Cerebellar cortex (tissue), 1 donor: ENCODE measurements at regions not wholly inside any gene's neighbourhood (a gene's known extent, or its start where the extent isn't known, plus 50 kb on each side); places are given as distances from the start of the nearest gene placed in this dataset.
"Not testable (repeated sequence)": the region's sequence is repeated elsewhere in the genome, so short reads cannot be mapped to it uniquely, and the experiment has no call there.

Experiments
- DNase-seq: peaks from one replicate; pipeline ENCODE4 v3.0.0-alpha.2; 2015; ENCODE audit warnings: low spot score

- DNase-seq: no peak
These were observed 170.8 kb upstream of the MSX2 start for GRCh38 chr5:174553556-174553955.

GRCh38 chr5:174555726-174556125 lies 168.7 kb upstream of the MSX2 start:
- DNase-seq: no peak

- no peak for DNase-seq
These were observed 167.6 kb upstream of the MSX2 start for GRCh38 chr5:174556756-174557155.

DNA sequence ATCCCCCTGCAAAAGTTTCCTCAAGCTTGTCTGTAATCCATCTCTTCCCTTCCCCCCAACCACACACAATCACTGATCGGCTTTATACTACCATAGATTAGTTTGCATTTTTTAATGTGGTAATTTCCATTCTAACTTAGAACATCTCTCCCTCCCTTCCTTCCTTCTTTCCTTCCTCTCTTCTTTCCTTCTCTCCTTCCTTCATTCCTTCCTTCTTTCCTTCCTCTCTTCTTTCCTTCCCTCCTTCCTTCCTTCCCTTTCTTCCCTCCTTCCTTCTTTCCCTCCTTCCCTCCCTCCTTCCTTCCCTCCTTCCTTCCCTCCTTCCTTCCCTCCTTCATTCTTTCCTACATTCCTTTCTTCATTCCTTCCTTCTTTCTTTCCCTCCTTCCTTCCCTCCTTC lies 166.2 kb upstream of the MSX2 start:
- no peak for DNase-seq

- no peak for DNase-seq
These were observed 165.2 kb upstream of the MSX2 start for GRCh38 chr5:174559141-174559540.

- no peak for DNase-seq
These were observed 164.8 kb upstream of the MSX2 start for GRCh38 chr5:174559566-174560090.

GRCh38 chr5:174560861-174561260 lies 163.5 kb upstream of the MSX2 start:
- no peak for DNase-seq

DNA sequence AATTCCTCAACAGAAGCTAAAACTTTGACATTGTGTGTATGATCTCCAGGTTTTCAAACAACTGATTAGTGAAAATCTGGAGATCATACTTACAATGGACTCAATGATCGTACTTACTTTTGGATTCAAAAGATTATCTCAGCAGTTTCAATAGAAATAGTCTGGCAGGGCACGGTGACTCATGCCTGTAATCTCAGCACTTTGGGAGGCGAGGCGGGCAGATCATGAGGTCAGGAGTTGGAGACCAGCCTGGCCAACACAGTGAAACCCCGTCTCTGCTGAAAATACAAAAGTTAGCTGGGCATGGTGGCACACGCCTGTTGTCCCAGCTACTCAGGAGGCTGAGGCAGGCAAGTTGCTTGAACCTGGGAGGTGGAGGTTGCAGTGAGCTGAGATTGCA lies 161.3 kb upstream of the MSX2 start:
- not testable (repeated sequence) for DNase-seq

DNA sequence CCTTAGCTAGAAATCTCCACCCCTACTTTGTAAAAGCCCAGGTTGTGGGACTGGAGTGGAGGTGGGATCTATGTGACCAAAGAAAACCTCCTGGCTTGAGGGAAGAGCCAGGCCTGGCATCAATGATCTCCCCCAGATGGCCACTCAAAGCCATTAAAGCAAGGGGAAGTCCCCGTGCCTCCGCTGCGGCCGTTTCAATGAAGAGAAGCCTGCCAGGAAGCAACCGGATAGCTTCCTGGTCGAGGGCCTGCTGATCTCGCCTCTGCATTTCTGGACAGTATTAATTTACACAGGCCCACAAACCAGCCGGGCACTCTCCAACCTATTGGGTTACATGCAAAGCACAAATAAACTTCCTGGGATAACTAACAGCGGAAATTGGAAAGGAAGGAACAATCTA lies 160.5 kb upstream of the MSX2 start:
- DNase-seq: no peak

GRCh38 chr5:174567506-174568141 lies 156.8 kb upstream of the MSX2 start:
- DNase-seq: no peak

GRCh38 chr5:174570662-174571061 lies 153.7 kb upstream of the MSX2 start:
- no peak for DNase-seq

DNA sequence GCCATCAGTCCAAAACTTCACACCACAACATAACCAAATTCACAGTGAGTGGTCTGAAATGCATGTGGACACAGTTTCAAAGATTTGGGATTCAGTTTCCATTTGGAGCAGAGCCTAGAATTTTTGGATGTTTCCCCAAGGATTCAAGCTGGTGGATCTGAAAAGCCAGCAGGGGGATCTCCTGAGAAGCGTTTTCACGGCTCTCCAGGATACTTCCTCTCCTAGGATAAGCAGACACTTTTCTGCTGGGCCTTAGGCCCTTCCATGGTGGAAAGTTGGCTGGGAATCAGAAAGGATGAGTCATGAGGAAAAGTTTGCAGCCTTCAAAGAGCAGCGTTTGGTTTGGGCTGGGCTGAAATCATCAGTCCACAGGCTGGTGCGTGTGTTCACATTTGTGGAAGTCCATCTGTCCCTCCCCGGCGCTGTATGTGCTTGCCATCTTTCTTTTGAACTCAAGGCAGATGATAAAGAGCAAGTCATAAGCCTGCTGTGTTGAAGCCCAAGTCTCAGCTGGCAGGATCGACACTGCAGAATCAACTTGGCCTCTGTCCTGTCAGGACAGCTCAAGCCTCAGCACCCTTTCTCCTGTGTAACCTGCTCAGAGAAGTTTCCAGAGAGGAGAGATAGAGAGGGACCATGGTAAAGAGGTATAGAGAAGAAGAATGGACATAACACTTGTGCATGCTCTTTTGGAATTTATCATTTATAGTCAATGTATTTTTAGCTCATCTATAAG lies 152.6 kb upstream of the MSX2 start:
- no peak for DNase-seq

GRCh38 chr5:174572591-174572990 lies 151.8 kb upstream of the MSX2 start:
- DNase-seq: no peak

DNA sequence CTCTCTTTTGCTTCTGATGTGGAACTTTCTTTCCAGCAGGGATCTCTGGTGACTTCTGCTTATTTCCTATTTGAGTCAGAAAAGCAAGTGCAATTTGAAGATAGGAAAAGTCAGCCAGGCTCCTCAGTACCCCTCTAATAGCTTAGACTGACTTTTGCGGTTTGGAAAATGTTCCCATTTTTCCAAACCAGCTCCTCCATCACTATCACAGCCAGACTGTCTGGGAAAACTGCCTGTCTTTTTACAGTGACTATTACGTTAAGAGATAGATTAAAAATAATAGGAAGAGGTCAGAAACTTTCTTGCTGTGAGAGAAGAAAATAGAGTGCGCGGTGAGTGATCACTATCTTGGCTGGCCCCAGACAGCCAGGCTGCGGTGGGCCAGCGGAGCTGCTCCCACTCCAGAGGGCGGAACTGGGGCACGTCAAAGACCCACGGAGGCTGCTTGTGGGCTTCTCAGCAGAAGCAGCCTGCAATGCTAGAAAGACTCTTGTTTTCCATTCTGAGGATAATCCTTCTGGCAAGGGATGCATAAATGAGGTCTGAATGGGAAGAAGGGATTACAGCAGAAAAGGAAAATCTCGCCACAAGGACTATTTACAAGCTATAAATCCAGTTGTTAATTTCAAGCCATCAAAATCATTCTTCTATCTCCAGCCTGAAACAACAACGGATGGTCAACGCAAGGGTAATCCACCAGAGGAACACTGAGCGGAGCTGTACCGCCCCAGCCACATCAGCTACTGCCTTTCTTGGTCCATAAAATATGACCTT lies 151.0 kb upstream of the MSX2 start:
- no peak for DNase-seq

DNA sequence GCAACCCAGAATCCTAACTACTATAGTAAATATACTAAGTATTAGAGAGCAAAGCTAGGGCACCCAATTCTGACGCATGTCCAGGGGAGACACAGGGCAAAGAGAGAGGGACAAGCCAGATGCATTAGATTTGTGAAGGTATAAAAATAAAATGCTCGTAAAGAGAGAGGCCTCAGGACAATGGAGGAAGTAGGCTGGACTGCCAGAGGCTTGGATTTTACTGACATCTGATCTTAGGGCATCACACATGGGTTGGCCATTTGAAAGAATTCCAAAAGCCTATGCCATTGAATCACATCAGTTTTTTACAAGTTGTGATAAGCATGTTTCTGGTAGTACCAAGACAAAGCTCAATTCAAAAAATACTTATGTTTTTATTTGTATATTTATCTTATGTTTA lies 149.3 kb upstream of the MSX2 start:
- DNase-seq: no peak

DNA sequence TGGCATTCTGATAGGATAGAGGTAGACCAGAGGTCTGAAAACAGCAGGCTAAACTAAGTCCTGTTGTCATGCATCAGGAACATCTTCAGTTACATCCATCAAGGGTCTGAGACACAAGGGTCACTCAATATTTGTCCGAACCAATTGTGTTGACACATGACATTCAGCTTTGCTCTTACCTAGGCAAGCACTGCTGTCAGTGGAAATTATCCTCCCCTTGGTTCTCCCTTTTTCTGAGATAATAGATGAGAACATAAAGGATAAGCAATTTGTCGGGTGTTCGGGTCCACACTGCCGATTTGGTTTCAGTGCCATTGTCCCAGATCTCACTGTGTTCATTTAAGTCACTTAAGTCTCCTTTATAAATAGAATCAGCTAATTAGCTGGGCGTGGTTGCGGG lies 148.3 kb upstream of the MSX2 start:
- DNase-seq: no peak

GRCh38 chr5:174581479-174581878 lies 142.9 kb upstream of the MSX2 start:
- peak; percentile 34 for DNase-seq

GRCh38 chr5:174581894-174582293 lies 142.5 kb upstream of the MSX2 start:
- DNase-seq: no peak

GRCh38 chr5:174583071-174583470 lies 141.3 kb upstream of the MSX2 start:
- no peak for DNase-seq

- no peak for DNase-seq
These were observed 138.9 kb upstream of the MSX2 start for GRCh38 chr5:174585472-174585871.

DNA sequence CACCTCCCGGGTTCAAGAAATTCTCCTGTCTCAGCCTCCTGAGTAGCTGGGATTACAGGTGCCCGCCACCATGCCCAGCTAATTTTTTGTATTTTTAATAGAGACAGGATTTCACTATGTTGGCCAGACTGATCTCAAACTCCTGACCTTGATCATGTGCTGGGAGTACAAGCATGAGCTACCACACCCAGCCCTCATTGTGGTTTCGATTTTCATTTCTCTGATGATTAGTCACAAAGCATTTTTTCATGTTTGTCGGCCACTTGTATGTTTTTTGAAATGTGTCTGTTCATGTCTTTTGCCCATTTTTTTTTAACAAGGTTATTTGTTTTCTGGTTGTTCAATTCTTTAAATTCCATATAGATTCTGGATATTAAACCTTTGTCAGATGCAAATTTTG lies 138.2 kb upstream of the MSX2 start:
- DNase-seq: not testable (repeated sequence)

DNA sequence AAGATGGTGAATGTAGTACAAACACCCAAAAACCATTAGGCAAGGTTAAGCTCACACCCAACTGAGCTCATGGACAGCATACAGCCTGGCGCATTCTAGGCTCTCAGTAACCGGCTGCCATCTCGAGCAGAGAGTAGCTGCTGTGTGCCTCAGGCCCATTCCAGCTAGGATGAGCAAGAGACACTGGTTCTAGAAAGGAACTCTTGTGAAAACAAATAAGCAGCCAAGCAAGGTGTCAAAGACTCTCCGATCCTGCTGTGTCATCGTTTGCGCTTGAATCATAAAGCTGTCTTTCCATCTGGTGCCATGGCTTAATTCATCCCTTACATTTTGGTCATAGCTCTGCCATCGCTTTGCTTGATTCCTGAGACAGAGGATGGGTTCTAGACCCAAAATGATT lies 135.4 kb upstream of the MSX2 start:
- DNase-seq: no peak

- no peak for DNase-seq
These were observed 134.8 kb upstream of the MSX2 start for GRCh38 chr5:174589599-174589998.
